ENCODE measurements at regions not wholly inside any gene's neighbourhood (a gene's known extent, or its start where the extent isn't known, plus 50 kb on each side); places are given as distances from the start of the nearest gene placed in this dataset.

- Histone ChIP-seq H3K23ac (ENCODE audit: low read length) (no peak overlapping the region), H3K9me3 (ENCODE audit: insufficient read depth, low read depth, low read length) (no peaks in the 10 kb centered on the region), H3K4me2 (ENCODE audit: low read length) (no peak overlapping the region), H2AFZ (ENCODE audit: insufficient read depth, low read length, poor library complexity) (no peak overlapping the region), H3K14ac (ENCODE audit: low read length) (no peak overlapping the region), H2BK120ac (ENCODE audit: insufficient read depth, low read length, poor library complexity) (no peak overlapping the region), H3K79me2 (ENCODE audit: control insufficient read depth, insufficient read depth, low read length, poor library complexity) (no peaks in the 10 kb centered on the region), H4K12ac (ENCODE audit: low read depth, low read length) (no peak overlapping the region), H4K91ac (ENCODE audit: low read depth, low read length) (no peak overlapping the region), H3K9ac (ENCODE audit: low read length) (no peak overlapping the region), H3K36me3 (ENCODE audit: control insufficient read depth in 1 of 2, insufficient read depth in 2 of 2, low read length in 2 of 2) (no peaks in the 10 kb centered on the region), H3K4me1 (ENCODE audit: control insufficient read depth in 1 of 2, insufficient read depth in 2 of 2, low read length in 2 of 2) (peaks cover 0 to 2% of the 10 kb centered on the region in 2 experiments), H3K79me1 (ENCODE audit: low read length) (peaks cover 2% of the 10 kb centered on the region), H2BK5ac (ENCODE audit: low read depth, low read length, poor library complexity) (no peak overlapping the region), H2AK5ac (ENCODE audit: low read length) (no peak overlapping the region), H3K18ac (ENCODE audit: low read length) (no peak overlapping the region), H4K8ac (ENCODE audit: low read depth, low read length) (no peak overlapping the region), H3K4me3 (ENCODE audit: low read depth, low read length) (no peak overlapping the region), H2BK12ac (ENCODE audit: low read length) (no peak overlapping the region), H3K4ac (ENCODE audit: low read depth, low read length) (no peak overlapping the region), H3K27ac (ENCODE audit: low read depth, low read length) (no peak overlapping the region), H3K27me3 (ENCODE audit: insufficient read depth, low read length) (no peaks in the 10 kb centered on the region)
- DNase-seq: no peak
- WGBS (ENCODE audit: extremely low coverage, insufficient coverage, insufficient read length): no CpG with 5 or more reads among the region's 2 CpGs
Observed at GRCh38 chr1:208413006-208413405, 168.8 kb upstream of the PLXNA2 start.

GRCh38 chr1:208418667-208419066 is 174.5 kb upstream of the PLXNA2 start:
- no peak for DNase-seq
- Histone ChIP-seq H4K91ac (ENCODE audit: low read depth, low read length) (no peak overlapping the region), H4K12ac (ENCODE audit: low read depth, low read length) (no peak overlapping the region), H3K36me3 (ENCODE audit: control insufficient read depth in 1 of 2, insufficient read depth in 2 of 2, low read length in 2 of 2) (no peaks in the 10 kb centered on the region), H3K4me2 (ENCODE audit: low read length) (no peak overlapping the region), H3K9me3 (ENCODE audit: insufficient read depth, low read depth, low read length) (no peaks in the 10 kb centered on the region), H3K79me1 (ENCODE audit: low read length) (peaks cover 2% of the 10 kb centered on the region), H2BK5ac (ENCODE audit: low read depth, low read length, poor library complexity) (no peak overlapping the region), H3K4ac (ENCODE audit: low read depth, low read length) (no peak overlapping the region), H3K4me3 (ENCODE audit: low read depth, low read length) (no peak overlapping the region), H3K27me3 (ENCODE audit: insufficient read depth, low read length) (no peaks in the 10 kb centered on the region), H3K18ac (ENCODE audit: low read length) (no peak overlapping the region), H2AFZ (ENCODE audit: insufficient read depth, low read length, poor library complexity) (no peak overlapping the region), H3K23ac (ENCODE audit: low read length) (no peak overlapping the region), H4K8ac (ENCODE audit: low read depth, low read length) (no peak overlapping the region), H2AK5ac (ENCODE audit: low read length) (no peak overlapping the region), H3K27ac (ENCODE audit: low read depth, low read length) (no peak overlapping the region), H2BK120ac (ENCODE audit: insufficient read depth, low read length, poor library complexity) (no peak overlapping the region), H3K9ac (ENCODE audit: low read length) (no peak overlapping the region), H3K79me2 (ENCODE audit: control insufficient read depth, insufficient read depth, low read length, poor library complexity) (no peaks in the 10 kb centered on the region), H3K14ac (ENCODE audit: low read length) (no peak overlapping the region), H2BK12ac (ENCODE audit: low read length) (no peak overlapping the region), H3K4me1 (ENCODE audit: control insufficient read depth in 1 of 2, insufficient read depth in 2 of 2, low read length in 2 of 2) (peaks cover 5% of the 10 kb centered on the region in 2 experiments)
- WGBS (ENCODE audit: extremely low coverage, insufficient coverage, insufficient read length): no CpG with 5 or more reads among the region's 1 CpG

GRCh38 chr1:208419746-208420420 is 175.7 kb upstream of the PLXNA2 start:
- Histone ChIP-seq H3K79me1 (ENCODE audit: low read length) (peaks cover 2% of the 10 kb centered on the region), H3K9ac (ENCODE audit: low read length) (no peak overlapping the region)
- no CpG with 5 or more reads among the region's 5 CpGs for WGBS (ENCODE audit: extremely low coverage, insufficient coverage, insufficient read length)

GRCh38 chr1:208420696-208421095 is 176.5 kb upstream of the PLXNA2 start:
- no peak overlapping the region for H2AFZ ChIP-seq (ENCODE audit: insufficient read depth, low read length, poor library complexity)
- H3K4ac ChIP-seq (ENCODE audit: low read depth, low read length): no peak overlapping the region
- no peak overlapping the region for H3K4me2 ChIP-seq (ENCODE audit: low read length)
- H3K9me3 ChIP-seq (ENCODE audit: insufficient read depth, low read depth, low read length): no peaks in the 10 kb centered on the region
- H3K14ac ChIP-seq (ENCODE audit: low read length): no peak overlapping the region
- H2BK12ac ChIP-seq (ENCODE audit: low read length): no peak overlapping the region
- WGBS (ENCODE audit: extremely low coverage, insufficient coverage, insufficient read length): no CpG with 5 or more reads among the region's 1 CpG
- peak overlapping the region; percentile 36 for H3K27ac ChIP-seq (ENCODE audit: low read depth, low read length)
- no peaks in the 10 kb centered on the region for H3K36me3 ChIP-seq (ENCODE audit: control insufficient read depth in 1 of 2, insufficient read depth in 2 of 2, low read length in 2 of 2)
- H4K91ac ChIP-seq (ENCODE audit: low read depth, low read length): no peak overlapping the region
- H3K23ac ChIP-seq (ENCODE audit: low read length): no peak overlapping the region
- peaks cover 5% of the 10 kb centered on the region in 2 experiments for H3K4me1 ChIP-seq (ENCODE audit: control insufficient read depth in 1 of 2, insufficient read depth in 2 of 2, low read length in 2 of 2)
- H3K79me2 ChIP-seq (ENCODE audit: control insufficient read depth, insufficient read depth, low read length, poor library complexity): no peaks in the 10 kb centered on the region
- no peak overlapping the region for H4K8ac ChIP-seq (ENCODE audit: low read depth, low read length)
- H4K12ac ChIP-seq (ENCODE audit: low read depth, low read length): no peak overlapping the region
- no peak overlapping the region for H2BK5ac ChIP-seq (ENCODE audit: low read depth, low read length, poor library complexity)
- H3K4me3 ChIP-seq (ENCODE audit: low read depth, low read length): no peak overlapping the region
- H2BK120ac ChIP-seq (ENCODE audit: insufficient read depth, low read length, poor library complexity): no peak overlapping the region
- H3K79me1 ChIP-seq (ENCODE audit: low read length): peaks cover 2% of the 10 kb centered on the region
- H3K27me3 ChIP-seq (ENCODE audit: insufficient read depth, low read length): no peaks in the 10 kb centered on the region
- no peak overlapping the region for H2AK5ac ChIP-seq (ENCODE audit: low read length)
- no peak overlapping the region for H3K9ac ChIP-seq (ENCODE audit: low read length)
- H3K18ac ChIP-seq (ENCODE audit: low read length): no peak overlapping the region
- peak in 1 of 2 donors; percentile 4 for DNase-seq

More at GRCh38 chr1:208419746-208420420, 175.7 kb upstream of the PLXNA2 start:
- Histone ChIP-seq H2BK120ac (ENCODE audit: insufficient read depth, low read length, poor library complexity) (no peak overlapping the region), H3K27ac (ENCODE audit: low read depth, low read length) (no peak overlapping the region), H3K36me3 (ENCODE audit: control insufficient read depth in 1 of 2, insufficient read depth in 2 of 2, low read length in 2 of 2) (no peaks in the 10 kb centered on the region), H3K4me2 (ENCODE audit: low read length) (no peak overlapping the region), H3K14ac (ENCODE audit: low read length) (no peak overlapping the region), H3K79me2 (ENCODE audit: control insufficient read depth, insufficient read depth, low read length, poor library complexity) (no peaks in the 10 kb centered on the region), H3K18ac (ENCODE audit: low read length) (no peak overlapping the region), H4K12ac (ENCODE audit: low read depth, low read length) (no peak overlapping the region), H3K4ac (ENCODE audit: low read depth, low read length) (no peak overlapping the region), H4K91ac (ENCODE audit: low read depth, low read length) (no peak overlapping the region), H3K9me3 (ENCODE audit: insufficient read depth, low read depth, low read length) (no peaks in the 10 kb centered on the region), H4K8ac (ENCODE audit: low read depth, low read length) (no peak overlapping the region), H2AK5ac (ENCODE audit: low read length) (no peak overlapping the region), H3K27me3 (ENCODE audit: insufficient read depth, low read length) (no peaks in the 10 kb centered on the region), H2BK12ac (ENCODE audit: low read length) (peak overlapping the region; percentile 8), H2AFZ (ENCODE audit: insufficient read depth, low read length, poor library complexity) (no peak overlapping the region), H2BK5ac (ENCODE audit: low read depth, low read length, poor library complexity) (no peak overlapping the region), H3K4me3 (ENCODE audit: low read depth, low read length) (no peak overlapping the region), H3K4me1 (ENCODE audit: control insufficient read depth in 1 of 2, insufficient read depth in 2 of 2, low read length in 2 of 2) (peaks cover 5% of the 10 kb centered on the region in 2 experiments), H3K23ac (ENCODE audit: low read length) (no peak overlapping the region)
- no peak for DNase-seq
